Cardiac muscle cell (in vitro differentiated cells and primary cell): ENCODE measurements at regions not wholly inside any gene's neighbourhood (a gene's known extent, or its start where the extent isn't known, plus 50 kb on each side); places are given as distances from the start of the nearest gene placed in this dataset.
"Not testable (repeated sequence)": the region's sequence is repeated elsewhere in the genome, so short reads cannot be mapped to it uniquely, and the experiment has no call there.

Experiments
- DNase-seq, 2 donors: peaks; one replicate each; pipeline versions ENCODE4 v3.0.0 to v3.0.0-alpha.2; 2010 to 2017; ENCODE audit warnings: low read depth in 1 of 2, low spot score in 1 of 2
- H3K27ac ChIP-seq: fragments of 200-600 bp; sonication (generic); 2 replicates; pipeline ENCODE4 v1.5.1; 2016
- H3K27me3 ChIP-seq: fragments of 200-600 bp; sonication (generic); 2 replicates; pipeline ENCODE4 v1.6.0; 2016; ENCODE audit warnings: control low read depth
- H3K36me3 ChIP-seq: fragments of 200-600 bp; sonication (generic); 2 replicates; pipeline ENCODE4 v1.5.1; 2016; ENCODE audit warnings: control low read depth
- H3K4me1 ChIP-seq: fragments of 200-600 bp; sonication (generic); 2 replicates; pipeline ENCODE4 v1.8.1; 2017; ENCODE audit warnings: low read depth, mild to moderate bottlenecking, mixed run types
- H3K4me3 ChIP-seq: fragments of 200-600 bp; sonication (generic); 2 replicates; pipeline ENCODE4 v1.5.1; 2016; ENCODE audit warnings: mild to moderate bottlenecking
- H3K9me3 ChIP-seq: fragments of 200-600 bp; sonication (generic); 2 replicates; pipeline ENCODE4 v1.5.1; 2017; ENCODE audit warnings: low read depth, mild to moderate bottlenecking, control low read depth
- CTCF ChIP-seq: IDR thresholded peaks from 2 replicates; pipeline ENCODE4 v1.5.1; 2012; ENCODE audit warnings: low read depth, mild to moderate bottlenecking, low read length

- no peaks in the 10 kb centered on the region for H3K27me3 ChIP-seq
- no peaks in the 10 kb centered on the region for H3K9me3 ChIP-seq
- no peak for DNase-seq
- H3K4me3 ChIP-seq: no peak overlapping the region
- H3K27ac ChIP-seq: no peak overlapping the region
- no peaks in the 10 kb centered on the region for H3K4me1 ChIP-seq
- no peak for TF ChIP-seq CTCF
- no peaks in the 10 kb centered on the region for H3K36me3 ChIP-seq
These were observed 133.7 kb downstream of the HAUS1 start for GRCh38 chr18:46237891-46238290.

GRCh38 chr18:46239549-46239948, 135.4 kb downstream of the HAUS1 start:
- Histone ChIP-seq H3K36me3 (no peaks in the 10 kb centered on the region), H3K4me3 (no peak overlapping the region), H3K27me3 (no peaks in the 10 kb centered on the region), H3K4me1 (no peaks in the 10 kb centered on the region), H3K9me3 (no peaks in the 10 kb centered on the region), H3K27ac (no peak overlapping the region)
- no peak for DNase-seq
- no peak for TF ChIP-seq CTCF

DNA sequence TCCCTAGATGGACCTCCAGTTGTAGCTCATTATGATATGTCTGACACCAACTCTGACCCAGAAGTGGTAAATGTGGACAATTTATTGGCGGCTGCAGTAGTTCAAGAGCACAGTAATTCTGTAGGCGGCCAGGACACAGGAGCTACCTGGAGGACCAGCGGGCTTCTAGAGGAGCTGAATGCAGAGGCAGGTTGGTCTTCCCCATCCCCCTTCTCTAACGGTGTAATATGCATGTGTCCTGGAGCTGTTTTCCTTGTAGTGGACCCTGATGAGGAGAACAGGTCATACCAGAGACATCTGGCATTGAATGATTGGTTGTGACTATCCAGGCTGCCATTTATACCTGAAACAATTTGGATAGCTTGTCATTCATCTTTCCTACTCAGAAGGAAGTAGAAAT, 135.8 kb downstream of the HAUS1 start:
- H3K27me3 ChIP-seq: no peaks in the 10 kb centered on the region
- no peaks in the 10 kb centered on the region for H3K4me1 ChIP-seq
- TF ChIP-seq CTCF: no peak
- H3K9me3 ChIP-seq: no peaks in the 10 kb centered on the region
- no peaks in the 10 kb centered on the region for H3K36me3 ChIP-seq
- no peak overlapping the region for H3K4me3 ChIP-seq
- no peak overlapping the region for H3K27ac ChIP-seq
- DNase-seq: no peak

GRCh38 chr18:46241393-46241792, 137.2 kb downstream of the HAUS1 start:
- not testable (repeated sequence) for DNase-seq, H3K27me3 ChIP-seq, H3K4me3 ChIP-seq, H3K9me3 ChIP-seq, H3K27ac ChIP-seq, H3K36me3 ChIP-seq, H3K4me1 ChIP-seq

DNA sequence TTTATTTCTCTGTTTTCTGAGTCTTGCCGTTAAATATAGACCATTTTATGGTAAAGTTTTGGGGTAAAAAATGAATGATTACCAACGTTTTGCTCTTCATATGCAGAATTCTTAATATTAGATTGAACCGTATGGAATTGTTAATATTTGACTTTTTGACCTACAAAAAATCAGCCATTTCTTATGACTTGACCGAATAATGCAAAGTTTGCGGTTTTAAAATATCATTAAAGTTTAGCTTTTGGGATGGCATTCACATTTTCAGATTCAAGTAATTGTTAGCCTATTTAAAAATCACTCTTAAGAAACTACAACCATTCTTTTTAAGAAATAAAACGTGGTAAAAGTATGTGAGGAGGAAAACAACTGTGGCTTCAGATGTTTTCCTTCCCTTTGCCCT, 138.0 kb downstream of the HAUS1 start:
- no peak for DNase-seq
- Histone ChIP-seq H3K4me3 (no peak overlapping the region), H3K36me3 (no peaks in the 10 kb centered on the region), H3K9me3 (no peaks in the 10 kb centered on the region), H3K27me3 (no peaks in the 10 kb centered on the region), H3K4me1 (no peaks in the 10 kb centered on the region), H3K27ac (no peak overlapping the region)
- TF ChIP-seq CTCF: no peak

- no peak overlapping the region for H3K4me3 ChIP-seq
- H3K27me3 ChIP-seq: no peaks in the 10 kb centered on the region
- no peaks in the 10 kb centered on the region for H3K9me3 ChIP-seq
- H3K36me3 ChIP-seq: no peaks in the 10 kb centered on the region
- no peak for DNase-seq
- H3K27ac ChIP-seq: no peak overlapping the region
- TF ChIP-seq CTCF: no peak
- no peaks in the 10 kb centered on the region for H3K4me1 ChIP-seq
These were observed 138.9 kb downstream of the HAUS1 start for GRCh38 chr18:46243095-46243494.
